ENCODE measurements at regions not wholly inside any gene's neighbourhood (a gene's known extent, or its start where the extent isn't known, plus 50 kb on each side); places are given as distances from the start of the nearest gene placed in this dataset.
A peak's percentile ranks its signal among the peaks of the same experiment; 100 is the strongest.
"Not testable (repeated sequence)": the region's sequence is repeated elsewhere in the genome, so short reads cannot be mapped to it uniquely, and the experiment has no call there.

DNA sequence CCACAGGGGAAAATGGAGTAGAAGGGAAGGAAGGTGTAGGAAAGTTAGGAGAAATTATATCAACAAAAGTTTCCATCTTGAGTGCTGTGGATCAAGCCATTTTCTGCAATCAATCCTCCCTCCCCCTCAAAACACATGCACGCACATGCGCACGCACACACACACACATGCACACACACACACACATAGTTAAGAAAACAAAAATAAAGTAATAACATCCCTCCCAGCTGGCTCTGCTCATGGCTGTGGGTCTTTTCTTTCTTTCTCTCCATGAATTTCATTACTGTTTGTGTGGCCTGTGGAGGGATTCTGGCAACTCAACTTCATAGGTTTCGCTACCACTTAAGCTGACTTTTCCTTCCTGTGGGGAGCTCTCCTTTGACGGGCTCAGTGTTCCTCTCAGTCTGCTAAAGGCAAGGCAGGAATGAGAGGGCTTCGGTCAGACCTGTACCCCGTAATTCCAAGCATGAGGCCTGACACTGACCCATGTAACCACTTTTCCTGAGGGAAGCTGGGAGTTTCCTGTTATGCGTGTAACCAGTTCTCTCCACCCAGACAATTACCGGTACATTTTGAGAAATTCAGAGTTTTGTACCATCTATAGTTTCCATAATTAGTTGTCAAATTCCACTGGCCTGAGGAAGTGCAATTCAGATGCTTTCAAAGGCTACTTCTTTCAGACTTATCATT is 79.8 kb downstream of the ZNF92 start:
- DNase-seq, result no peak

DNA sequence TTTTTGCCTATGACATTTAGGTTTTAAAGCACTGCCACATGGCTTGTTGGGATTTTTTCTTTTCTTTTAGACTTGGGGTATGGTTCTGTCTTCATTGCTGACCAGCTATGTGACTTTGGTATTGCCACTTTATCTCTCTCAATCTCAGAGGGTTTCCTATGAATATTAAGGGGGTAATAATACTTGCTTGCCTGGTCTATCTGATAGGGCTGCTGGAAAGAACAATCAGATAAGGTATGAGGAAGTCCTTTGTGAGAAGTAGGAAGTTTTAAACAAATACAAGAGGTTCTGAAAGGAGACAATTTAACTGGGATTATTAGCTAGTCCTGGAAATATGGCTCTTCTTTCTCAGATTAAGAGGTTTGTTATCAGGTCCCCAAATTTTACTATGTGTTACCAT is 80.8 kb downstream of the ZNF92 start:
- DNase-seq, result no peak

DNA sequence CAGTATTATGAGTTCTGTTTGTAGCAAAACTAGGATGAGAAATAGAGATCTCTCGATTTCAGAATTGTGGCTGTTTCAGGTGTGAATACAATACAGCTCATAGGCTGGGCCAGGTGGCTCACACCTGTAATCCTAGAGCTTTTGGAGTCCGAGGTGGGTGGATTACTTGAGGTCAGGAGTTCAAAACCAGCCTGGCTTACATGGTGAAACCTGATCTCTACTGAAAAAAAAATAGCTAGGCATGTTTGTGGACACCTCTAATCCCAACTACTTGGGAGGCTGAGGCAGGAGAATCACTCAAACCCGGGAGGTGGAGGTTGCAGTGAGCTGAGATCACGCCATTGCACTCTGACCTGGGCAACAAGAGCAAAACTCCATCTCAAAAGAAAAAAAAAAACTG is 81.4 kb downstream of the ZNF92 start:
- DNase-seq, result not testable (repeated sequence)

DNA sequence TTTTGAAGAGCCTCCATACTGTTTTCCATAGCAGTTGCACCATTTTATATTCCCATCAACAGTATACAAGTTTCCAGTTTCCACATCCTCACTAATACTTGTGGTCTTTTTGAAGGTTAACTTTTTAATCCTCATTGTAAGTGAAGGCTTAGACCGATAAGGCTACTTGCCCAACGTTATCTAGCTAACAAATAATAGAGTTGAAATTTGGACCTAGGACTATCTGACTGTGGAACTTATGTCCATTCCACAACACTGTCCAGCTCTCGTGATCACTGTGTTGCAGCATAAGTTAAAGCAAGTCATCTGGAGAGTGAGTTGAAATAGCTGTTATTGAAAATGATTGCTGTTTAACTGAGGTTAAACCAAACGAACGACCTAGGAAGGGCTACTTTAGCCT is 84.0 kb downstream of the ZNF92 start:
- no peak for DNase-seq

DNA sequence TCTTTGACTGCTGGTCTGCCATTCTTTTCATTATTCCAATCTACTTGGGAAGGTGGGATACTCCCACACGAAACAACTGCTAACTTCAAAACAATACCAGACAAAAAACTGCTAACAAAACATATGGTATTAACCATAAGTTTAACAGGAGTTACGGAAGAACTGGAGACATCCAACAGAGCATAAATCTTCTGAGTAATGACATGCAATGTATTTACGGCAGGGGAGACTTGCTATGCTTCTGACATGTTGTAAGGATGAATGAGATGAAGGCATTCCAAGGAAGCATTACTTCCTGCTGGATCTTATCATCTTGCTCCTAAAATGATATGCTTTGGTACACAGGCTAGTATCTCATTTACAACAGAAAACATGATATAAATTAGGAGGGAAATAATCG is 85.8 kb downstream of the ZNF92 start:
- no peak for DNase-seq

DNA sequence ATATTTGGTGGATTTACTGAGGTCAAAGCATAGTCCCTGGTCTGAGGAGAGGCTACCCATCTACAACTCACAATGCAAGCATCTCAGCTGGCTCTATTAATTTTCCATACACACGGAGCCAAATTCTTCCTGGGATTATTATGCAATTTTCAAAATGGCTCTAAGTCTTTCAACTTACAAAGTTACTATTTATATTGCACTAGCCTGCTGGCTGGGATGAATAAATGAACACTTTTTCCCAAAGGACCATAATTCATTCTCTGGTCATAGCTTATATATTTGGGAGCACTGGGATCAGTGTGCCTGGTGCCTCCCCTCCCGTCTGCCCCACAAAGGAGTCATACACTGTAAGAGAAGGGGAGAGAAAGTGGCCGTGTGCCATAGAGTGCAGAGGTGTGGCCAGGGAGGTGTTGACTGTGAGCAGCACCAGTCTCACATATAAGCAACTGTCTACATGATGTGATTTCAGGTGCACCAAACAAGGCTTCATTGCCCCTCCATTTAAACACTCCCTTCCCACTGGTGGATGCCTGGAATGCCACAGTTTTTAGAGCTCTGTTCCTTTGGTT is 88.6 kb downstream of the ZNF92 start:
- no peak for DNase-seq

DNA sequence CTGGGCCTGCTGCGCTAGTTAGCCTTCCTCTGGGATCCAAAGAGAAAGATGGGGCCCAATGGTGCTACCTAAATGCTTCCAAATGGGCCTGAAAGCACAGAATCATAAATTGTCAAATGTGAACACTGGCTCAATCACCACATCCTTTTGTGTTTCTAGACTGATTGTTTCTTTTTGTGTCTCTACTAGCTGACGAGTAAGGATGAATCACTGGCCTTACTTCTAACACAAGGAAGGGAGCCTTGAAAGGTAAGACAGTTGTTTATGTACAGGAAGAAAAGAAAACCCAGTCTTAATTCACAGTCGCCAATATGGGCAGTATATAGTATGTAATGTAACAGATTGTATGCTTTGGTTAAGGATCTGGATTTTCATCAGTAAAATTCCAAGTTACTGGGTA is 89.5 kb downstream of the ZNF92 start:
- DNase-seq, result no peak

DNA sequence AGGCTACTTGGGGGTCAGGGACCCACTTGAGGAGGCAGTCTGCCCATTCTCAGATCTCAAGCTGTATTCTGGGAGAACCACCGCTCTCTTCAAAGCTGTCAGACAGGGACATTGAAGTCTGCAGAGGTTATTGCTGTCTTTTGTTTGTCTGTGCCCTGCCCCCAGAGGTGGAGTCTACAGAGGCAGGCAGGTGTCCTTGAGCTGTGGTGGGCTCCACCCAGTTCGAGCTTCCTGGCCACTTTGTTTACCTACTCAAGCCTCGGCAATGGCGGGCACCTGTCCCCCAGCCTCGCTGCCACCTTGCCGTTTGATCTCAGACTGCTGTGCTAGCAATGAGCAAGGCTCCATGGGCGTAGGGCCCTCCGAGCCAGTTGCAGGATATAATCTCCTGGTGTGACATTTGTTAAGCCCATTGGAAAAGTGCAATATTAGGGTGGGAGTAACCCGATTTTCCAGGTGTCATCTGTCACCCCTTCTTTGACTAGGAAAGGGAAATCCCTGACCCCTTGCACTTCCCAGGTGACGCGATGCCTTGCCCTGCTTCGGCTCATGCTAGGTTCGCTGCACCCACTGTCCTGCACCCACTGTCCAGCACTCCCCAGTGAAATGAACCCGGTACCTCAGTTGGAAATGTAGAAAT is 96.4 kb downstream of the ZNF92 start:
- DNase-seq, result not testable (repeated sequence)

DNA sequence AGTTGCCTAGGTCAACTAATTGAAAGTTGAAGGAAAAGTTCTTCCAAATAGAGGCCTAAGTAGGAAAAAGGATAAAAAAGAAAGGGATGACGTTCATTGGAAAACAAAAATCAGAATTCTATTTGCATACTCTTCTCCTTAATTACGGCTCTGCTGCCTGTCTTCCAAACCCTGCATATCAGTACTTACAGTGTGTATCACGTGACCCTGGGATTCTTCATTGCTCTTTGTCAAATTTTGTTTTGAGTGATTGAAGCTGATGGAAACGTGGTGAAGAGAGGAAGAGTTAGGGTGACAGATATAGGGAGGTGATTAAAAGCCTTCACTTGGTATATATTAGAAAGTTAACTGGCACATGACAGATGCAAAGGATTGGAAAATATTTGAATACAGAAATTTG is 97.9 kb downstream of the ZNF92 start:
- no peak for DNase-seq

DNA sequence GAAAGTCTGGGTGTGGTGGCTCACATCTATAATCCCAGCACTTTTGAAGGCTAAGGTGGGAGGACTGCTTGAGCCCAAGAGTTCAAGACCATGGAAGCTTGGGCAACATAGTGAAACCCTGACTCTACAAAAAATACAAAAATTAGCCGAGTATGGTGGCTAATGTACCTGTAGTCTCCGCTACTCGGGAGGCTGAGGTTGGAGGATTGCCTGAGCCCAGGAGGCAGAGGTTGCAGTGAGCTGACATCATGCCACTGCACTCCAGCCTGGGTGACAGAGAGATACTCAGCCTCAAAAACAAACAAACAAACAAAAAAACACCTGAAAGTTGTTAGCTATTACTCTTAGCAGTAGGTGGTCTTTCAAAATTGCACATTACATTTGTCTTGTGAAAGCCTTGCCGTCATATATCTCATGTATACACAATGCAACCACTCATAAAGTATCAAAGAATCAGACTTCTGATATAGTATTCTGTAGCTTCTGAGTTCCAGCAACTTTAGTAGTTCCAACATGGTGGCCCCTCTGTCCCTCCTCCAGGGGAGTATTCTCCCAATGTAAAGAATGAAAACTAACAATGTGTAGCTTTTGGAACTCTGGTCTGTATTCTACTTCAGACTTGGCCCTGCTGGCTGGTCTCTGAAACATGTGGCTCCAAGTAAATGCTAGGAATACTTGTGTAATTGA is 101.5 kb downstream of the ZNF92 start:
- no peak for DNase-seq

DNA sequence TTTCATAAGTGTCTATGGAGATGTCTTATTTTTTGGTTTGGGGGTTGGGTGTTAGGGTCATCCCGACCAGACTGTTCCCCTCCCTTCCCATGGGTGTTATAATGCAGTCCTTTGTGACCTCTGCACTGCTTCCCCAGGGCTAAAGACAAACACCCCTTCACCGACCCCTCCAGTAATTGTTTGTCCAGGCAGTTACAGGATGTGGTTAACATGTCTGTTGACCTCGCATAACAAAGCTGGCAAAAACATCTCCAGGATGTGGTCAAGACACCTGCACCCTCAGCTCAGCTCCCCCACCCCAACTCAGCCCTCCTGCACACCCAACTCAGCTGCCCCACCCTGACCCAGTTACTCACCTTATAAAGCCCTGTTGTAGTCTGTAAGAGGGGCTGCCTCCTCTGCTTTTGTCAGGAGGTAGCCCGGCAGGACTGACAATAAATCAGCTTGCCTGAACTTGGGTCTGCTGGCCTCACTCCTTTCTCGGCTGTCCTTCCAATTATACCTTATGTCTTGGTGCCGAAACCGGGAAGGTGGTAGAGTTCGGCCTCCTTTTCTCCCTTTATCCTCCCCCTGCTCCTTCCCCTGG is 102.2 kb downstream of the ZNF92 start:
- no peak for DNase-seq

DNA sequence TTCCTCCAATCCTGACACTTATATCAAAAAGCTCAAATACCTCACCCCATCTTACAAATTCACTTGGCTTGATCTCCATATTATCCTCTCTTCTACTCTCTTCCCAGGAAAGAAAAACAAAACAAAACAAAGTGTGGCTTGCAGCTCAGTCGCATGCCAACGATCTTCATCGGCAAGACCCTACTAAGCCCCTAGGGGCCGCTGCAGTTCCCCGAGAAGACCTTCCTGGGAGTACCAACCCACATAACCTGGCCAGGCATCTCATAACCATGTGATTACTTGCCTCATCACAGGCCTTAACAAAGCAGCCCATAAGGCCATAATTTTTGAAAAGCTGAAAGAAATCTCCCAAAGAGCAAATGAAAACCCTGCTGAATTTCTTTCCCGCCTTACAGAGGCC is 103.7 kb downstream of the ZNF92 start:
- no peak for DNase-seq

DNA sequence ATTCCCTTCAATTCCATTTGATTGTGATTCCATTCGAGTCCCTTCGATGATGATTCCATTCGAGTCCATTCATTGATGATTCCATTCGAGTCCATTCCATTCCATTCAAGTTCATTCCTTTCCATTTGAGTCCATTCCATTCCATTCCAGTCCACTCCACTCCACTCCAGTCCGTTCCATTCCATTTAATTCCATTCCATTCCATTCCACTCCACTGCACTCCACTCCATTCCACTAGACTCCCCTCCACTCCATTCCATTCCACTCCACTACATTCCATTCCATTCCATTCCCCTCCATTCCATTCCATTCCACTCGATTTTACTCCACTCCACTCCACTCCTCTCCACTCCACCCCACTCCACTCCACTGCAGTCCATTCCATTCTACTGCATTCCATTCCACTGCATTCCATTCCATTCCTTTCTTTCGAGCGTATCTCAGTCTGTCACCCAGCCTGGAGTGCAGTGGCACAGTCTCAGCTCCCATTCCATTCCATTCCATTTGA is 115.7 kb downstream of the ZNF92 start:
- no peak for DNase-seq

DNA sequence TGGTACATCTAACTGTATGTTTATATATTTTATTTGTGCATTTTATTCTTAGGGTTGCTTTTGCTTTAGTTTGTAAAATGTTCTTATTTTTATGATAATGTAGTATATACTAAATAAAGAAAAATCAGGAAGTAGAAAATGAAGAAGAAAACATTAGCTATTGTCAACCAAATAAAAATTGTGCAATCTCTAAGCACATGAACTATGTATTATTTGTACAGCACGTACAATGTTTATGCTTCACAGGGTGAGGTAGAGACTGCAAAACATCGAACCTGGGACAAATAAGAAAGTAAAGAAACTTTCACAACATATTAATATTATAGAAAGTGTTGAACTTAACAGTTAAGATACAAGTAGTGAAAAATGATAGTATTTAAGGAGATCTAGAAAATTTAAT is 123.0 kb downstream of the ZNF92 start:
- DNase-seq, result not testable (repeated sequence)

DNA sequence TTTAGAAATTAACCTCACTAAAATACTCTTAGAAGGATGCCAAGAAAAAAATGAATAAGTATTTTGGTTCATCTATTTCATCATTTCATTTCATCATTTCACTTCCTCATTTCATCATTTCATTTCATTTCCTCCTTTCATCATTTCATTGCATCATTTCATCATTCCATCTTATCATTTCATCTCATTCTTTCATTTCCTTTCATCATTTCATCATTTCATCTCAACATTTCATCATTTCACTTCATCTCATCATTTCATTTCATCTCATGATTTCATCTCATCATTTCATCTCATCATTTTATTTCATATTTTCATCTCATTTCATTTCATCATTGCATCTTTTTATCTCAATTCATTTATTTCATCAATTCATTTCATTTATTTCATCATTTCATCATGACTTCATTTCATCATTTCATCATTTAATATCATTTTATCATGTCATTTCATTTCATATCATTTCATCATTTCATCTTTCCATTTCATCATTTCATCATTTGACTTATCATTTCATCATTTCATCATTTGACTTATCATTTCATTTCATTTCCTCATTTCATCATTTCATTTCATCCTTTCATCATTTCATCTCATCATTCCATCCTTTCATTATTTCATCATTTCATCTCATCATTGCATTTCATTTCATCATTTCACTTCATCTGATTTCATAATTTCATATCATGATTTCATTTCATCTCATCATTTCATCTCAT is 129.9 kb downstream of the ZNF92 start:
- no peak for DNase-seq

DNA sequence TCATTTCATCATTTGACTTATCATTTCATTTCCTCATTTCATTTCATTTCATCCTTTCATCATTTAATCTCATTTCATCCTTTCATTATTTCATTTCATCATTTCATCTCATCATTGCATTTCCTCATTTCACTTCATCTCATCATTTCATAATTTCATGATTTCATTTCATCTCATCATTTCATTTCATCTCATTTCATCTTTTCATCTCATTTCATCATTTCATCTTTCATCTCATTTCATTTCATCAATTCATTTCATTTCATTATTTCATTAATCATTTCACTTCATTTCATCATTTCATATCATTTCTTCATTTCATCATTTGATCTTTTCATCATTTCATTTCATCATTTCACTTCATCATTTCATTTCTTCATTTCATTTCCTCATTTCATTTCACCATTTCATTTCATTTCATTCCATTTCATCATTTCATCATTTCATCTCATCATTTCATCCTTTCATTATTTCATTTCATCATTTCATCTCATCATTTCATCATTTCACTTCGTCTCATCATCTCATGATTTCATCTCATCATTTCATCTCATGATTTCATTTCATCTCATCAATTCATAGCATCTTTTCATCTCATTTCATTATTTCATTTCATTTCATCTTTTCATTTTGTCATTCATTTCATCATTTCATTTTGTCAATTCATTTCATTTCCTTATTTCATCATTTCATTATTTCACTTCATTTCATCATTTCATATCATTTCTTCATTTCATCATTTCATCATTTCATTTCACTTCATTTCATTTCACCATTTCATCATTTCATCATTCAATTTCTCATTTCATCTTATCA is 131.1 kb downstream of the ZNF92 start:
- DNase-seq, result not testable (repeated sequence)

DNA sequence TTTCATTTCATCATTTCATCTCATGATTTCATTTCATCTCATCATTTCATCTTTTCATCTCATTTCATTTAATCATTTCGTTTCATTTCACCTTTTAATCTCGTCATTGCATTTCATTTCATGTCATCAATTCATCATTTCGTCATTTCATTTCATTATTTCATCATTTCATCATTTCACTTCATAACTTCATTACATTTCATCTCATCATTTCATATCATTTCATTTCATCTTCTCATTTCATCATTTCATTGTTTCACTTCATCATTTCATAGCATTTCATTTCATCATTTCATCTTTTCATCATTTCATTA is 131.6 kb downstream of the ZNF92 start:
- DNase-seq, result not testable (repeated sequence)

DNA sequence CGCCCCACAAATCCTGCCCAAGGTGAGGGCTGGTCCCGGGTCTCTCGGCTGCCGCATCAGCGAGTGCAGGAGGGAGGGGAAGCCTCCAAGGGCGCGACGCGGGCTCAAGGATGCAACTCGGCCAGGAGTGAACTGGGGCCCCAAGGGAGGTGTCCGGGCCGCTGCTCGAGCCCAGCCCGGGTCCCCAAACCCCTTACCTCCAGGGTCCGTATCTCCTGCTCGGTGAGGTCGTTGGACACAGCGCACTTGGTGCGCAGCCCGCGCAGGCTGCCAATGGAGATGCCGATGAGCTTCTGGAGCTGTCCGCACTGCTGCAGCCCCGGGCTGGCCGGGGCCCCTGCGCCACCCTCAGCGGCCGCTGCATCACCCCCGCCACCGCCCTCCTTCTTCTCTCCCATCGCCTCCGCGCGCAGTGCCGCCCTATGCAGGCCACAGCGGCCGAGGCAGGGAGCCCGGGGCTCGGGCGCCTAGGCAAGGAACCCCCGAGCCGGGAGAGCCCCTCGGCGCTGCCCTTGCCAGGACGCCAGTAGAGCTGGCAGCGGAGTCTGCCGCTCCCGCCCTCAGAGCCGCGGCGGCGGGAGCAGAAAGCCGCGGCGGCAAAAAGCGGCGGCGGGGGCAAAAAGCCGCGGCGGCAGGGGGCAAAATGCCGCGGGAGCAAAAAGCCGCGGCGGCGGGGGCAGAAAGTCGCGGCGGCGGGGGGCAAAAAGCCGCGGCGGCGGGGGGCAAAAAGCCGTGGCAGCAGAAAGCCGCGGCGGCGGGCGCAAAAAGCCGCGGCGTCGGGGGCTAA is 135.1 kb downstream of the ZNF92 start:
- DNase-seq, result peak; percentile 28

DNA sequence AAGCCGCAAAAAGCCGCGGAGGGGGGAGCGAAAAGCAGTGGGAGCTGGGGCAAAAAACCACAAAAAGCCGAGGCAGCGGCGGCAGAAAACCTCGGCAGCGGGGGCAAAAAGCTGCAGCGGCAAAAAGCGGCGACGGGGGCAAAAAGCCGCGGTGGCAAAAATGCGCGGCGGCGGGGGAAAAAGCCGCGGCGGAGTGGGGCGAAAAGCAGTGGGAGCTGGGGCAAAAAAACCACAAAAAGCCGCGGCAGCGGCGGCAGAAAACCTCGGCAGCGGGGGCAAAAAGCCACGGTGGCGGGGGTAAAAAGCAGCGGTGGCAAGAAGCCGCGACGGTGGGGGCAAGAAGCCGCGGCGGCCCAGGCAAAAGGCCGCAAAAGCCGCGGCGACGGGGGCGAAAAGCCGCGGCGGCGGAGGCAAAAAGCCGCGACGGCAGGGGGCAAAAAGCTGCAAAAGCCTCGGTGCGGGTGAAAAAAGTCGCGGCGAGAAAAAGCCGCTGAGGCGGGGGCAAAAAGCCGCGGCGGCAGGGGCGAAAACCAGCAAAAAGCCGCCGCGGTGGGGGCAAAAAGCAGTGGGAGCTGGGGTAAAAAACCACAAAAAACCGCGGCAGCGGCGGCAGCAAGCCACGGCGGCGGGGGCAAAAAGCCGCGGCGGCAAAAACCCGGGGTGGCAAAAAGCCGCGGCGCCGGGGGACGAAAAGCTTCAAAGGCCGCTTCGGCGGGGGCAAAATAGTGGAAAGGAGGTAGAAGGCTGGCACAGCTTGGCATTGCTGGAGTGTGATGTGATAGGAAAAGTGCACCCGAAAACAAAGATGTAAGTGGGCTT is 135.9 kb downstream of the ZNF92 start:
- peak; percentile 45 for DNase-seq

DNA sequence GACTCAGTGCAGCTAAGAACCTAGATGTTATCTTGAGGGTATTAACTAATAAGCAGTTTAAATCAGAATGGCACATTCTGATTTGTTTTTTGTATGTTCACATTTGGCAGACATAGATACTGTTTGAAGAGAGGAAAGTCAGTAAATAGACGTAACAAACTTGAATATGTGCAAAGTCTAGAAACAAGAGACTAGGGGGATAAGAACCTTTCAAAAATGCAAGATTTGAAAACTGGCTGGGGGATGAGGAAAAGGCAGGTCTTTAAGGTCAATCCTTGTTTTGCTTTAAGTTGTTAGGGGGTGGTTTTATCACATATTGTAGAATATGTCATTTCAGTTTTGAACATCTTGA is 136.5 kb downstream of the ZNF92 start:
- not testable (repeated sequence) for DNase-seq
